ENCODE measurements at regions not wholly inside any gene's neighbourhood (a gene's known extent, or its start where the extent isn't known, plus 50 kb on each side); places are given as distances from the start of the nearest gene placed in this dataset.

DNA sequence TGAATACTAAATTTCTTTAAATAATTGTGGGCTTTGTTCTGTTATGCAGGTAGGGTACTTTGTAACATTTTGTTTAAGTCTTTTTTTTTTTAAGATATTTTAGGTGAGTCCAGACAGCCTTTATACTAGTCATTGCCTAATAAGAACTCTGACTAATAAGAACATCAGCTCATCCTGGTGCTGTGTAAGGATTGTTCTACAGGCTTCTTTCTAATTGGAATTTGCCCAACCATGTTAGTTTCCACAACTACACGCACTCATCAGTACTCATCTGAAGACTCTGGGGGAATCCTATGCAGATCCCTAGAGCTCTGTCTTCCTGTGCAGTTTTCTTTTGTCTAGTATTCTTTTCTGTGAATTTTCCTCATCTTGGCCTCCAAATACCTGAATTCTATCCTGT lies 741.8 kb downstream of the IGSF11 start:
- DNase-seq (ENCODE audit: extremely low spot score): no peak
- ChIA-PET POLR2A (no interaction called here), CTCF (interaction anchor here (1.1 to 1.6 kb wide), 2 partner anchors 12 to 18 kb away, joined by 3 to 4 read pairs; no protein-coding TSS in a partner anchor)
- TF ChIP-seq, protein P1, sequence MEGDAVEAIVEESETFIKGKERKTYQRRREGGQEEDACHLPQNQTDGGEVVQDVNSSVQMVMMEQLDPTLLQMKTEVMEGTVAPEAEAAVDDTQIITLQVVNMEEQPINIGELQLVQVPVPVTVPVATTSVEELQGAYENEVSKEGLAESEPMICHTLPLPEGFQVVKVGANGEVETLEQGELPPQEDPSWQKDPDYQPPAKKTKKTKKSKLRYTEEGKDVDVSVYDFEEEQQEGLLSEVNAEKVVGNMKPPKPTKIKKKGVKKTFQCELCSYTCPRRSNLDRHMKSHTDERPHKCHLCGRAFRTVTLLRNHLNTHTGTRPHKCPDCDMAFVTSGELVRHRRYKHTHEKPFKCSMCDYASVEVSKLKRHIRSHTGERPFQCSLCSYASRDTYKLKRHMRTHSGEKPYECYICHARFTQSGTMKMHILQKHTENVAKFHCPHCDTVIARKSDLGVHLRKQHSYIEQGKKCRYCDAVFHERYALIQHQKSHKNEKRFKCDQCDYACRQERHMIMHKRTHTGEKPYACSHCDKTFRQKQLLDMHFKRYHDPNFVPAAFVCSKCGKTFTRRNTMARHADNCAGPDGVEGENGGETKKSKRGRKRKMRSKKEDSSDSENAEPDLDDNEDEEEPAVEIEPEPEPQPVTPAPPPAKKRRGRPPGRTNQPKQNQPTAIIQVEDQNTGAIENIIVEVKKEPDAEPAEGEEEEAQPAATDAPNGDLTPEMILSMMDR (IDR thresholded peaks at IDR 0.05; ENCODE audit: control extremely low read depth, extremely low read depth, low read depth, missing control alignments): no peak

DNA sequence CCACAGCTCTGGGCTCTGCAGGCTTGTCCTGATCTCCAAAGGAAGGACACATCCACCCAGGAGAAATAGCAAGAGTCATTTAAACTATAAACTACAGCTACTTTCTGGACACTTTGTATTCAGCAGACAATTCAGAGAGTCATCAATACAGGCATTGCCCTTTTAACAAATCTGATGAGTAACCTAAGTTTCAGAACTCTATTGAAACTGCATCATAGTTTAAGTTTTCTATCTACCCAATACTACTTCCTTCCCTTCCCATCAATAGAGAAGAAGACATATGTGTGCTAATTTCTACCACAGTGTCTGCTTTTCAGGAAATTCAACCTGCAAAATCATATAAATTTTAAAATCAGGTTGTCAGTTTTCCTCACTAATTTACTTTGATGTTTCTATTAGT lies 736.5 kb downstream of the IGSF11 start:
- TF ChIP-seq, protein P1 (IDR thresholded peaks at IDR 0.05; ENCODE audit: control extremely low read depth, extremely low read depth, low read depth, missing control alignments): no peak
- CTCF ChIA-PET: no interaction called here
- DNase-seq (ENCODE audit: extremely low spot score): no peak
- POLR2A ChIA-PET: no interaction called here

DNA sequence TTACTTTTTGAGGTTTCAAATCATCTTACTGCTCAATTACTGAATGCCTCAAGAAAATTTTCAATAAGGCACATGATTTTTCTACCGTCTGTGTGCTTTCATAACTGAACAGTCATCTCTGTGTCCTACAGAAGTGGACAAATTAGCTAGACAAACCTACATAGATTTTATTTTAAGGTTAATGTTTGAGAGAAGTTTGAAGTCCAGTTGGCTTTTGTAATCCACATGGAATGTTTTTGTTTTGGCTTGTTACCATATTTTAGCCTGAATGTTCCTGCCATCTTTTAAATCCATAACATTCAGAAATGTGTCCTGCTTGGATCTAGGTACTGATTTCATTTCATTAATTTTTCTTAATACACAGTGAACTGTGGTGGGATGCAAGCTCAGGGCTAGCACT lies 730.1 kb downstream of the IGSF11 start:
- ChIA-PET CTCF (interaction anchor here (1.2 to 1.5 kb wide), 3 partner anchors 10 to 324 kb away, joined by 3 to 4 read pairs (median 3); no protein-coding TSS in a partner anchor), POLR2A (no interaction called here)
- no peak for DNase-seq (ENCODE audit: extremely low spot score)
- TF ChIP-seq, protein P1 (IDR thresholded peaks at IDR 0.05; ENCODE audit: control extremely low read depth, extremely low read depth, low read depth, missing control alignments): no peak

DNA sequence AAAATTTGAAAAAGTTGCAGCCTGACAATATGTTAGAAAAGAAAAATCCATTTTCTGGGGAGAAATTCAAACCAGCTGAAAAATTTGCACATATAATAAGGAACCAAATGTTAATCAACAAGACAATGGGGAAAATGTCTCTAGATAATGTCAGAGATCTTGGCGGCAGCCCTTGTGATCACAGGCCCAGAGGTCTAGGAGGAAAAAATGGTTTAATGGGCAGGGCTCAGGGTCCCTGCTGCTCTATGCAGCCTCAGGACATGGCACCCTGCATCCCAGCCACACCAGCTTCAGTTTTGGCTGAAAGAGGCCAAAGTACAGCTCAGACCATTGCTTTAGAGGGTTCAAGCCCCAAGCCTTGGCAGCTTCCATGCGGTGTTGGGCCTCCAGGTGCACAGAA lies 701.9 kb downstream of the IGSF11 start:
- CTCF ChIA-PET: no interaction called here
- DNase-seq (ENCODE audit: extremely low spot score): no peak
- POLR2A ChIA-PET: no interaction called here
- TF ChIP-seq, protein P1 (IDR thresholded peaks at IDR 0.05; ENCODE audit: control extremely low read depth, extremely low read depth, low read depth, missing control alignments): no peak

DNA sequence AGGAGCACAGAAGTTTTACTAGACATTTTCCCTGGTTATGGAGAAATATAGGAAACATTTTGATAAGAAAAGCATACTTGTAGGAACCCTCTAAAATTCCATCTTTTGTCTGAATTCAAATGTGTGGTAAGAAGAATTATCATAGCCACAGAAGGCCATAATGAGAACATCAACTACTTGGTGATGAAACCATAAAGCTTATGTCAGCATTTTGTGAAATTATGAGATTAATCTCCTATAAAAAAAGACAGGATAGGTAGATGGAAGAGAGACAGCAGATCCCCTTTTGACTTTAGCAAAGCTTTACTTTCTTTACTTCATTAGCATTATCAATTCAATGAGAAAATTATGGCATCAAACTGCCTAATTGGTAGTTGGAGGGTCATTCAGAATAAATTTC lies 697.0 kb downstream of the IGSF11 start:
- ChIA-PET CTCF (interaction anchor here (0.9 kb wide), 1 partner anchor 9 kb away, joined by 3 read pairs; no protein-coding TSS in a partner anchor), POLR2A (no interaction called here)
- TF ChIP-seq, protein P1 (IDR thresholded peaks at IDR 0.05; ENCODE audit: control extremely low read depth, extremely low read depth, low read depth, missing control alignments): no peak
- no peak for DNase-seq (ENCODE audit: extremely low spot score)

DNA sequence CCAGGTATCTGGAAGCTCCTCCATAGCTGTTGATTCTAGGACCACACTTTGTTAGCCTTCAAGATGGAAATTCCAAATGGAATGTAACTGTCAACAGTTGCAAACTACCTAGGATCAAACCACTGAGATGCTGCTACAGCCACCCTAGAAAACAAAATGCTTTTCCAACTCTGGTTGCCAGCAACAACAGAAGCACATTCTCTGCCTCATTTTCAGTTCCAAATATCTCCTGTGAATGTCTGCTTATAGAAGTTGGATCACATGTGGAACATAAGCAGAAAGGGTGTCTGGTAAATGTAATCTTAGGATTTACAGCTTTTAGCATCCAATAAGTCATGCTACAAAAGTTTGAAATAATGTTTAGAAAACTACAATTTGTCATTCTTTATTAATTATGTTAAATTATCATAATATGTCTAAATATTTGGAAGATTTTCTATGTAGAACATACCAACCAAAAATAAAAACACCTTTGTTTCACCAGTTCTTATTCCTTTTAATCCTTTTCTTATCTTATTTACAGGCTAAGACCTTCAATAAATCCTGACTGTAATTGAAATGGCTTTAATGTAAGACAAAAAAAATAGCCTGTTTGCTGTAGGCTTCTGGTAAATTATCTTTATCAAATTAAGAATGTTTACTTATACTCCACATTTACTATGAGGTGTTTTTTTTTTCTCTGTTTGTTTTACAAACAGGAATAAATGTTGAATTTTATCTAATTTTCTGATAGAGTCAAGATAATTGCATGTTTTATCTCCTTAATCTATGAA lies 687.1 kb downstream of the IGSF11 start:
- ChIA-PET CTCF (no interaction called here), POLR2A (no interaction called here)
- no peak for DNase-seq (ENCODE audit: extremely low spot score)
- TF ChIP-seq, protein P1 (IDR thresholded peaks at IDR 0.05; ENCODE audit: control extremely low read depth, extremely low read depth, low read depth, missing control alignments): no peak
